CD4-positive, alpha-beta T cell (primary cell): ENCODE measurements at regions not wholly inside any gene's neighbourhood (a gene's known extent, or its start where the extent isn't known, plus 50 kb on each side); places are given as distances from the start of the nearest gene placed in this dataset.

Experiments
- ATAC-seq: fragments of 200-7000 bp; cut with Tn5 transposase; one replicate; pipeline ENCODE4 v1.10.0; 2022; ENCODE audit warnings: mild to moderate bottlenecking; ENCODE audit not compliant: poor library complexity
- CTCF ChIA-PET: fragments of 350-600 bp; sonication (Branson Sonifier 250); formaldehyde crosslinking; loops from one replicate; lab custom pipeline; 2021; ENCODE audit warnings: antibody characterized with exemption, inconsistent platforms; lab: Charles Lee
- POLR2A ChIA-PET: fragments of 350-600 bp; sonication (Branson Sonifier 250); formaldehyde crosslinking; loops from one replicate; lab custom pipeline; 2021; ENCODE audit warnings: antibody characterized with exemption, inconsistent platforms; lab: Charles Lee
- DNase-seq, 14 experiments: peaks; one replicate each; pipeline ENCODE4 v3.0.0-alpha.2; 2013 to 2020; ENCODE audit warnings: mixed read lengths in 2 of 14
- H3K27ac ChIP-seq, 2 donors: one replicate each; pipeline versions ENCODE4 v1.5.1 to v1.7.0; 2013; ENCODE audit warnings: low read length in 2 of 2, low read depth in 1 of 2, mild to moderate bottlenecking in 1 of 2
- H3K27me3 ChIP-seq, 2 experiments: 1 replicate in 1 of 2; 2 replicates in 1 of 2; pipeline versions ENCODE4 v1.6.1 to v1.7.0; 2013; ENCODE audit warnings: low read length in 2 of 2, control low read depth in 1 of 2, mild to moderate bottlenecking in 1 of 2, moderate library complexity in 1 of 2; ENCODE audit not compliant: insufficient read depth in 2 of 2, control insufficient read depth in 1 of 2
- H3K36me3 ChIP-seq: one replicate; pipeline ENCODE4 v1.6.1; 2013; ENCODE audit warnings: low read length, control low read depth; ENCODE audit not compliant: insufficient read depth
- H3K4me1 ChIP-seq: one replicate; pipeline ENCODE4 v1.6.1; 2013; ENCODE audit warnings: low read length, control low read depth; ENCODE audit not compliant: insufficient read depth
- H3K4me3 ChIP-seq: one replicate; pipeline ENCODE4 v1.5.1; 2013; ENCODE audit warnings: mild to moderate bottlenecking, low read length, moderate library complexity
- H3K9me3 ChIP-seq, 2 experiments: 1 replicate in 1 of 2; 2 replicates in 1 of 2; pipeline versions ENCODE4 v1.6.1 to v1.7.0; 2013; ENCODE audit warnings: low read length in 2 of 2, mild to moderate bottlenecking in 2 of 2, control low read depth in 1 of 2, moderate library complexity in 1 of 2; ENCODE audit not compliant: control insufficient read depth in 1 of 2, insufficient read depth in 1 of 2
- H3K27ac Mint-ChIP-seq: one replicate; pipeline ENCODE4 v1.8.0; 2020; ENCODE audit warnings: mixed read lengths
- H3K27me3 Mint-ChIP-seq: one replicate; pipeline ENCODE4 v1.8.0; 2021; ENCODE audit warnings: mixed read lengths
- H3K36me3 Mint-ChIP-seq: one replicate; pipeline ENCODE4 v1.8.0; 2021; ENCODE audit warnings: low read depth, mixed read lengths
- H3K4me1 Mint-ChIP-seq: one replicate; pipeline ENCODE4 v1.8.0; 2021; ENCODE audit warnings: low read depth, mixed read lengths
- H3K4me3 Mint-ChIP-seq: one replicate; pipeline ENCODE4 v1.8.0; 2020; ENCODE audit warnings: mild to moderate bottlenecking, mixed read lengths
- H3K9me3 Mint-ChIP-seq: one replicate; pipeline ENCODE4 v1.8.0; 2020; ENCODE audit warnings: mixed read lengths
- intact Hi-C, 2 experiments: fragments of 100-400 bp; cut with DNase I in 1 of 2; cut with micrococcal nuclease in 1 of 2; formaldehyde crosslinking; loops; one replicate each; pipeline versions ENCODE4 v1.15.1 to v1.9.0; 2023 to 2025; cut with DNase I, micrococcal nuclease
- TF ChIP-seq, protein P1 (sequence below): fragments of 200-600 bp; IDR thresholded peaks from one replicate; pipeline ENCODE4 v1.8.0; 2022; ENCODE audit warnings: antibody characterized with exemption, mild to moderate bottlenecking

DNA sequence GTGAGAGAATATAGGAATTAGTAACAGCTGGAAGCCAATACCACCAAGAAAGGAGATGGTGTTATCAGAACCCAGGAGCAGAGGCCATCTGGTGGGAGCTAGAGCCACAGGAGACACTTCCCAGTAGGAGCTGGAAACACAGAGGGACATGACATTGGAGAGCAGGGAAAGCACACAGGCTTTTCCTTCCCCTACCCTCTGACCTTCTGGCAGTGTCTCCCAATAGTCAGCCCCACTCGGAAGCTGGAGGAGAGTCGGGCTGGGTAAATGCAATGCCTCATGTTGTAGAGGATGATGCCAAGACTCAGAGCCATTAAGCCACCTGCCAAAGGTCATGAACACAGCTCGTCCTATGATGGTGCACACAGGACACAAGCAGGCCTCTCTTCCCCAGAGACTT, 538.5 kb downstream of the BCL11B start:
- ATAC-seq, result no peak
- Histone ChIP-seq H3K4me3 (no peak overlapping the region), H3K36me3 (no peaks in the 10 kb centered on the region), H3K4me1 (no peaks in the 10 kb centered on the region), H3K9me3 (peaks cover 0 to 4% of the 10 kb centered on the region in 2 experiments), H3K27ac (no peak overlapping the region), H3K27me3 (no peaks in the 10 kb centered on the region)
- no peaks in the 10 kb centered on the region for H3K4me1 Mint-ChIP-seq
- intact Hi-C loops, result no loop called here
- ChIA-PET CTCF (interaction anchor here (1.5 kb wide), 1 partner anchor 13 kb away, joined by 3 read pairs; no protein-coding TSS in a partner anchor), POLR2A (no interaction called here)
- TF ChIP-seq, protein P1, sequence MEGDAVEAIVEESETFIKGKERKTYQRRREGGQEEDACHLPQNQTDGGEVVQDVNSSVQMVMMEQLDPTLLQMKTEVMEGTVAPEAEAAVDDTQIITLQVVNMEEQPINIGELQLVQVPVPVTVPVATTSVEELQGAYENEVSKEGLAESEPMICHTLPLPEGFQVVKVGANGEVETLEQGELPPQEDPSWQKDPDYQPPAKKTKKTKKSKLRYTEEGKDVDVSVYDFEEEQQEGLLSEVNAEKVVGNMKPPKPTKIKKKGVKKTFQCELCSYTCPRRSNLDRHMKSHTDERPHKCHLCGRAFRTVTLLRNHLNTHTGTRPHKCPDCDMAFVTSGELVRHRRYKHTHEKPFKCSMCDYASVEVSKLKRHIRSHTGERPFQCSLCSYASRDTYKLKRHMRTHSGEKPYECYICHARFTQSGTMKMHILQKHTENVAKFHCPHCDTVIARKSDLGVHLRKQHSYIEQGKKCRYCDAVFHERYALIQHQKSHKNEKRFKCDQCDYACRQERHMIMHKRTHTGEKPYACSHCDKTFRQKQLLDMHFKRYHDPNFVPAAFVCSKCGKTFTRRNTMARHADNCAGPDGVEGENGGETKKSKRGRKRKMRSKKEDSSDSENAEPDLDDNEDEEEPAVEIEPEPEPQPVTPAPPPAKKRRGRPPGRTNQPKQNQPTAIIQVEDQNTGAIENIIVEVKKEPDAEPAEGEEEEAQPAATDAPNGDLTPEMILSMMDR, result no peak
- H3K36me3 Mint-ChIP-seq, result no peaks in the 10 kb centered on the region
- no peaks in the 10 kb centered on the region for H3K9me3 Mint-ChIP-seq
- DNase-seq, result no peak
- no peak overlapping the region for H3K27ac Mint-ChIP-seq
- no peaks in the 10 kb centered on the region for H3K27me3 Mint-ChIP-seq
- no peak overlapping the region for H3K4me3 Mint-ChIP-seq

DNA sequence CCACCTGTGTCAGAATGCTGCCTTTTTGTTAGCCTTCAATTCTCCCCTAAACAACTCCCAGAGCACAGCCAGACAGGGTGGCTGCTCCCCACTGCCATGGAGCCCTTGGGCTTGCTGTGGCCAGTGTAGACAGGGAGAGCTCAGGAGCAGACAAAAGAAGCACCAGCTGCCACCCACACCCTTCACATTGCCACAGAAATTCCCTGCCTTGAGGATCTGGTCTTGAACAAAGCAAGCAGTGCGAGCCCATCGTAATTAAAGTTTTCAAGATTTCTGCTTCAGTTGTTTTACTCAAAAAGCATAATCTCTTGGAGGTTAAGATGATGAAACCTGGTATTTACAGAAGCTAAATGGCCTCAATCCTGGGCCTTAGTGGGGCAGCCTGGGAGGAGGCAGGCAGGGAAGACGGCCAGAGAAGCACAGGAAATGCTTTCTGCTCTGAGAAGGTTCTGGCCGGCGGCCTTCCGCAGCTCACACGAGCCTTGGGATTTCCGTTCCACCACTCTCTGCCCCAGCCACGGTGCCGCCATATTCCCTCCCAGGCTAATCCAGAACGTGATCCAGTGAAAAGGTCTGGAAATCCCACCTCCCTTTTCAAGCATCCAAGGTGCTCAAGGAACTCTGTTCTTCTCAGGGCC, 535.2 kb downstream of the BCL11B start:
- intact Hi-C loops, result no loop called here
- Mint-ChIP-seq H3K27me3 (no peaks in the 10 kb centered on the region), H3K27ac (no peak overlapping the region), H3K4me1 (no peaks in the 10 kb centered on the region), H3K36me3 (no peaks in the 10 kb centered on the region), H3K9me3 (no peaks in the 10 kb centered on the region), H3K4me3 (no peak overlapping the region)
- ChIA-PET CTCF (no interaction called here), POLR2A (no interaction called here)
- no peak overlapping the region for H3K27ac ChIP-seq
- no peaks in the 10 kb centered on the region for H3K9me3 ChIP-seq
- no peak overlapping the region for H3K4me3 ChIP-seq
- H3K27me3 ChIP-seq, result no peaks in the 10 kb centered on the region
- ATAC-seq (no peak), DNase-seq (no peak)
- TF ChIP-seq, protein P1, result no peak
- no peaks in the 10 kb centered on the region for H3K4me1 ChIP-seq
- no peaks in the 10 kb centered on the region for H3K36me3 ChIP-seq

DNA sequence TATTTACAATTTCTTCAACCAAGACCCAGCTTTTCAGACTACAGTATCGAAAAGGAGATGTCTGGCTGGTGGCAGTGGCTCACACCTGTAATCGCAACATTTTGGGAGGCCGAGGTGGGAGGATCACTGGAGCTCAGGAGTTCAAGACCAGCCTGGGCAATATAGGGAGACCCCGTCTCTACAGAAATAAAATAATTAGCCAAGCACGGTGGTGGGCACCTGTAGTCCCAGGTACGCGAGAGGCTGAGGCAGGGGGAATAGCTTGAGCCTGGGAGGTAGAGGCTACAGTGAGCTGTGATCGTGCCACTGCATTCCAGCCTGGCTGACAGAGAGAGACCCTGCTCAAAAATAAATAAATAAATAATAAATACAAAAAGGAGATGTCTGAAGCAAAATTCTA, 530.5 kb downstream of the BCL11B start:
- H3K4me1 Mint-ChIP-seq, result peaks cover 9% of the 10 kb centered on the region
- no peaks in the 10 kb centered on the region for H3K36me3 ChIP-seq
- no peaks in the 10 kb centered on the region for H3K36me3 Mint-ChIP-seq
- ChIA-PET POLR2A (no interaction called here), CTCF (interaction anchor here (0.6 kb wide), 1 partner anchor 9 kb away, joined by 4 read pairs; no protein-coding TSS in a partner anchor)
- no peaks in the 10 kb centered on the region for H3K27me3 ChIP-seq
- H3K27me3 Mint-ChIP-seq, result no peaks in the 10 kb centered on the region
- H3K9me3 ChIP-seq, result no peaks in the 10 kb centered on the region
- H3K4me1 ChIP-seq, result no peaks in the 10 kb centered on the region
- ATAC-seq (no peak), DNase-seq (no peak)
- H3K4me3 Mint-ChIP-seq, result no peak overlapping the region
- intact Hi-C loops, result no loop called here
- no peak overlapping the region for H3K4me3 ChIP-seq
- no peak overlapping the region for H3K27ac ChIP-seq
- H3K27ac Mint-ChIP-seq, result no peak overlapping the region
- no peaks in the 10 kb centered on the region for H3K9me3 Mint-ChIP-seq
- TF ChIP-seq, protein P1, result no peak
